ENCODE measurements at regions not wholly inside any gene's neighbourhood (a gene's known extent, or its start where the extent isn't known, plus 50 kb on each side); places are given as distances from the start of the nearest gene placed in this dataset.

- POLR2A ChIA-PET = no interaction called here
- no TSS peak for BruUV-seq (replicated peaks)
- Histone ChIP-seq H3K27ac (ENCODE audit: extremely low read length, insufficient read depth, low read length) (no peak overlapping the region), H3K27me3 (ENCODE audit: control insufficient read depth in 1 of 2, insufficient read depth in 2 of 2, low read length in 2 of 2) (no peaks in the 10 kb centered on the region; a peak in 1 of 5 replicates), H3K4me2 (ENCODE audit: low read depth, low read length) (no peak overlapping the region), H3K9me3 (ENCODE audit: low read length) (no peaks in the 10 kb centered on the region), H3K36me3 (replicated peaks in 1 of 2; ENCODE audit: control insufficient read depth in 1 of 2, insufficient read depth in 2 of 2, low read length in 2 of 2) (no peaks in the 10 kb centered on the region), H3K4me3 (replicated peaks in 1 of 3; ENCODE audit: insufficient read depth in 1 of 3, low read depth in 2 of 3, low read length in 3 of 3) (no peak overlapping the region), H3K79me2 (ENCODE audit: insufficient read depth, low read length) (no peaks in the 10 kb centered on the region), H3K9ac (ENCODE audit: insufficient read depth, low read depth, low read length) (no peak overlapping the region), H3K4me1 (ENCODE audit: insufficient read depth, low read length) (no peaks in the 10 kb centered on the region), H4K20me1 (ENCODE audit: insufficient read depth, low read length) (no peaks in the 10 kb centered on the region), H2AFZ (ENCODE audit: low read length) (no peak overlapping the region)
- ATAC-seq (no peak), DNase-seq (ENCODE audit: low spot score) (no peak), FAIRE-seq (no peak)
- 0% methylated on average over 1 of the region's 1 CpG for WGBS (ENCODE audit: low lambda C conversion rate)
- in situ Hi-C loops (cut with HindIII; ENCODE audit: extremely low pct_ligation_motif_present, low pct_unique_long_range_greater_than_20kb) = no loop called here
- intact Hi-C loops (cut with micrococcal nuclease; ENCODE audit: unreplicated experiment) = no loop called here
- CTCF ChIA-PET (ENCODE audit: low intra/inter-chr PET ratio, low total read pairs) = no interaction called here
- TF ChIP-seq HMG20B (CRISPR knock-in tag; conservative IDR thresholded peaks at IDR 0.05) = no peak
- TF ChIP-seq HIVEP1 (CRISPR knock-in tag; IDR thresholded peaks at IDR 0.05) = no peak
- no peak for TF ChIP-seq ARID5B (CRISPR knock-in tag; IDR thresholded peaks at IDR 0.05)
- no peak for TF ChIP-seq ZNF512B (CRISPR knock-in tag; IDR thresholded peaks at IDR 0.05; ENCODE audit: borderline replicate concordance)
- no peak for TF ChIP-seq PRDM10 (CRISPR knock-in tag; IDR thresholded peaks at IDR 0.05; ENCODE audit: low read depth)
- no peak for TF ChIP-seq ZFP62 (CRISPR knock-in tag; IDR thresholded peaks at IDR 0.05)
- no peak for TF ChIP-seq REST (IDR thresholded peaks at IDR 0.05; ENCODE audit: borderline replicate concordance in 1 of 2, low read depth in 1 of 2, low read length in 2 of 2)
- TF ChIP-seq, protein P1, sequence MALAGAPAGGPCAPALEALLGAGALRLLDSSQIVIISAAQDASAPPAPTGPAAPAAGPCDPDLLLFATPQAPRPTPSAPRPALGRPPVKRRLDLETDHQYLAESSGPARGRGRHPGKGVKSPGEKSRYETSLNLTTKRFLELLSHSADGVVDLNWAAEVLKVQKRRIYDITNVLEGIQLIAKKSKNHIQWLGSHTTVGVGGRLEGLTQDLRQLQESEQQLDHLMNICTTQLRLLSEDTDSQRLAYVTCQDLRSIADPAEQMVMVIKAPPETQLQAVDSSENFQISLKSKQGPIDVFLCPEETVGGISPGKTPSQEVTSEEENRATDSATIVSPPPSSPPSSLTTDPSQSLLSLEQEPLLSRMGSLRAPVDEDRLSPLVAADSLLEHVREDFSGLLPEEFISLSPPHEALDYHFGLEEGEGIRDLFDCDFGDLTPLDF (CRISPR knock-in tag; IDR thresholded peaks at IDR 0.05) = no peak
- TF ChIP-seq ZNF543 (CRISPR knock-in tag; IDR thresholded peaks at IDR 0.05) = no peak
Measured at GRCh38 chr1:29544406-29544805, 308.1 kb downstream of the PTPRU start.
